ENCODE measurements at regions not wholly inside any gene's neighbourhood (a gene's known extent, or its start where the extent isn't known, plus 50 kb on each side); places are given as distances from the start of the nearest gene placed in this dataset.

- Histone ChIP-seq H3K9me3 (no peaks in the 10 kb centered on the region), H3K27me3 (no peaks in the 10 kb centered on the region), H3K4me3 (no peak overlapping the region), H3K4me1 (no peaks in the 10 kb centered on the region), H3K36me3 (no peaks in the 10 kb centered on the region), H3K27ac (replicated peaks in 1 of 4) (no peak overlapping the region)
- WGBS = 76% methylated on average over 2 of the region's 2 CpGs
- TF ChIP-seq EP300 (IDR thresholded peaks at IDR 0.05) (no peak), POLR2A (IDR thresholded peaks at IDR 0.05; ENCODE audit: low read depth) (no peak), POLR2AphosphoS5 (IDR thresholded peaks at IDR 0.05) (no peak)
- TF ChIP-seq, protein P1, sequence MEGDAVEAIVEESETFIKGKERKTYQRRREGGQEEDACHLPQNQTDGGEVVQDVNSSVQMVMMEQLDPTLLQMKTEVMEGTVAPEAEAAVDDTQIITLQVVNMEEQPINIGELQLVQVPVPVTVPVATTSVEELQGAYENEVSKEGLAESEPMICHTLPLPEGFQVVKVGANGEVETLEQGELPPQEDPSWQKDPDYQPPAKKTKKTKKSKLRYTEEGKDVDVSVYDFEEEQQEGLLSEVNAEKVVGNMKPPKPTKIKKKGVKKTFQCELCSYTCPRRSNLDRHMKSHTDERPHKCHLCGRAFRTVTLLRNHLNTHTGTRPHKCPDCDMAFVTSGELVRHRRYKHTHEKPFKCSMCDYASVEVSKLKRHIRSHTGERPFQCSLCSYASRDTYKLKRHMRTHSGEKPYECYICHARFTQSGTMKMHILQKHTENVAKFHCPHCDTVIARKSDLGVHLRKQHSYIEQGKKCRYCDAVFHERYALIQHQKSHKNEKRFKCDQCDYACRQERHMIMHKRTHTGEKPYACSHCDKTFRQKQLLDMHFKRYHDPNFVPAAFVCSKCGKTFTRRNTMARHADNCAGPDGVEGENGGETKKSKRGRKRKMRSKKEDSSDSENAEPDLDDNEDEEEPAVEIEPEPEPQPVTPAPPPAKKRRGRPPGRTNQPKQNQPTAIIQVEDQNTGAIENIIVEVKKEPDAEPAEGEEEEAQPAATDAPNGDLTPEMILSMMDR (IDR thresholded peaks at IDR 0.05) = no peak
- no peak for DNase-seq (ENCODE audit: extremely low spot score)
- intact Hi-C loops (cut with DNase I) = no loop called here
These were observed 415.3 kb upstream of the SEMA3D start for GRCh38 chr7:85602196-85602595.

GRCh38 chr7:85600395-85600794 lies 413.5 kb upstream of the SEMA3D start:
- no peak for TF ChIP-seq EP300 (IDR thresholded peaks at IDR 0.05)
- no peak for TF ChIP-seq POLR2A (IDR thresholded peaks at IDR 0.05; ENCODE audit: low read depth)
- TF ChIP-seq, protein P1 (IDR thresholded peaks at IDR 0.05) = no peak
- TF ChIP-seq POLR2AphosphoS5 (IDR thresholded peaks at IDR 0.05) = no peak
- no peak for DNase-seq (ENCODE audit: extremely low spot score)
- intact Hi-C loops (cut with DNase I) = no loop called here
- WGBS = 37% methylated on average over 3 of the region's 3 CpGs
- Histone ChIP-seq H3K4me3 (no peak overlapping the region), H3K27me3 (no peaks in the 10 kb centered on the region), H3K36me3 (no peaks in the 10 kb centered on the region), H3K9me3 (no peaks in the 10 kb centered on the region), H3K27ac (replicated peaks in 1 of 4) (no peak overlapping the region), H3K4me1 (peaks cover 0 to 9% (median 6%) of the 10 kb centered on the region in 4 donors)

- Histone ChIP-seq H3K27me3 (no peaks in the 10 kb centered on the region), H3K36me3 (no peaks in the 10 kb centered on the region), H3K4me3 (no peak overlapping the region), H3K9me3 (no peaks in the 10 kb centered on the region), H3K27ac (replicated peaks in 1 of 4) (no peak overlapping the region), H3K4me1 (peaks cover 0 to 10% (median 6%) of the 10 kb centered on the region in 4 donors)
- intact Hi-C loops (cut with DNase I) = no loop called here
- TF ChIP-seq POLR2AphosphoS5 (IDR thresholded peaks at IDR 0.05) (no peak), POLR2A (IDR thresholded peaks at IDR 0.05; ENCODE audit: low read depth) (no peak), EP300 (IDR thresholded peaks at IDR 0.05) (no peak)
- TF ChIP-seq, protein P1 (IDR thresholded peaks at IDR 0.05) = no peak
- 44% methylated on average over 2 of the region's 2 CpGs for WGBS
- DNase-seq (ENCODE audit: extremely low spot score) = no peak
These were observed 410.0 kb upstream of the SEMA3D start for GRCh38 chr7:85596827-85597226.

GRCh38 chr7:85595750-85596178 lies 408.9 kb upstream of the SEMA3D start:
- Histone ChIP-seq H3K36me3 (no peaks in the 10 kb centered on the region), H3K4me1 (peaks cover 0 to 10% (median 6%) of the 10 kb centered on the region in 4 donors), H3K27ac (replicated peaks in 1 of 4) (no peak overlapping the region), H3K4me3 (no peak overlapping the region), H3K27me3 (no peaks in the 10 kb centered on the region), H3K9me3 (no peaks in the 10 kb centered on the region)
- TF ChIP-seq EP300 (IDR thresholded peaks at IDR 0.05) (no peak), POLR2A (IDR thresholded peaks at IDR 0.05; ENCODE audit: low read depth) (no peak), POLR2AphosphoS5 (IDR thresholded peaks at IDR 0.05) (no peak)
- TF ChIP-seq, protein P1 (IDR thresholded peaks at IDR 0.05) = no peak
- intact Hi-C loops (cut with DNase I) = no loop called here
- DNase-seq (ENCODE audit: extremely low spot score) = no peak

DNA sequence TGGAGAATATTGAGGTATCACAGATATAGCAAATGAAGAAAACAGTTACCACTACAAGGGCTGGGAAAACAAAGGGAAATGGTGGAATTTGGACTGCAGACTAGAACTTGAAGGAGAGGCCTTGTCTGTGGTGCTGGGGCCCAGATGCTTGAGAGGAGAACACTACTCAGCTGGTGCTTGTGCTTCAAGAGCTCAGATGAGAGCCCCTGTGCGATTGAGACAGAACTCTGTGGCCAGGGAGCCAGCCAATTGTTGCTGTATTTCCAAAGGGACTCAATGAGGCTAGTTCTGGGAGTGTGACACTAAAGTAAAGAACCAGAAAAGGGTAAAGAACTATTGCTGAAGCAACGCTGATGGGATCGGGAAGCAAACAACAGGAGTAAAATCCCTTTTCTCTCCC lies 406.5 kb upstream of the SEMA3D start:
- intact Hi-C loops (cut with DNase I) = no loop called here
- no peak for TF ChIP-seq POLR2AphosphoS5 (IDR thresholded peaks at IDR 0.05)
- TF ChIP-seq EP300 (IDR thresholded peaks at IDR 0.05) = no peak
- TF ChIP-seq POLR2A (IDR thresholded peaks at IDR 0.05; ENCODE audit: low read depth) = no peak
- TF ChIP-seq, protein P1 (IDR thresholded peaks at IDR 0.05) = no peak
- H3K27me3 ChIP-seq = no peaks in the 10 kb centered on the region
- 90% methylated on average over 3 of the region's 3 CpGs for WGBS
- no peak overlapping the region for H3K4me3 ChIP-seq
- no peaks in the 10 kb centered on the region for H3K9me3 ChIP-seq
- H3K27ac ChIP-seq (replicated peaks in 1 of 4) = no peak overlapping the region
- no peak for DNase-seq (ENCODE audit: extremely low spot score)
- no peaks in the 10 kb centered on the region for H3K36me3 ChIP-seq
- peaks cover 0 to 10% (median 6%) of the 10 kb centered on the region in 4 donors for H3K4me1 ChIP-seq

Data from esophagus muscularis mucosa (tissue), 4 donors.